K562 (cell line): ENCODE measurements at regions not wholly inside any gene's neighbourhood (a gene's known extent, or its start where the extent isn't known, plus 50 kb on each side); places are given as distances from the start of the nearest gene placed in this dataset.

Source experiments
- ATAC-seq: fragments of 200-7000 bp; cut with Tn5 transposase; 3 replicates; pipeline ENCODE4 v1.9.1; 2020; ENCODE audit warnings: moderate library complexity
- BruUV-seq: library from RNA; stranded (reverse); fragments of 400-500 nt; replicated peaks from 2 replicates; lab custom pipeline; 2021; lab: Mats Ljungman, UMichigan
- CTCF ChIA-PET: fragments of 300-600 bp; formaldehyde crosslinking; extraction: SDS; loops from one replicate; lab custom pipeline; 2021; ENCODE audit warnings: low intra/inter-chr PET ratio; lab: Yijun Ruan, JAX
- POLR2A ChIA-PET: fragments of 300-600, 350-650 bp; sonication (Branson Sonifier 250); formaldehyde crosslinking; extraction: SDS; loops from one replicate; lab custom pipeline; 2021; ENCODE audit warnings: antibody characterized with exemption, inconsistent platforms; lab: Yijun Ruan, JAX
- DNase-seq, 4 experiments: peaks; one replicate each; pipeline versions ENCODE4 v3.0.0 to v3.0.0-alpha.2; 2011 to 2018; ENCODE audit warnings: low spot score in 3 of 4, mixed read lengths in 3 of 4; ENCODE audit errors: extremely low read depth in 1 of 4
- FAIRE-seq: peaks from 2 replicates; lab custom pipeline; 2011; peaks lifted over from hg19 to GRCh38; lab: Jason Lieb, UNC
- H2AFZ ChIP-seq: 2 replicates; pipeline ENCODE4 v1.6.0; 2011; ENCODE audit warnings: low read depth, low read length, control low read depth, inconsistent platforms
- H3K27ac ChIP-seq: fragments of 200-600 bp; 3 replicates; pipeline ENCODE4 v1.8.0; 2011; ENCODE audit warnings: low read depth, mild to moderate bottlenecking, control low read depth, inconsistent platforms, low read length, moderate library complexity, mixed read lengths; ENCODE audit errors: extremely low read depth
- H3K27me3 ChIP-seq, 2 experiments: fragments of 300-600 bp in 1 of 2; 2 replicates in 1 of 2; 3 replicates in 1 of 2; pipeline versions ENCODE4 v1.6.0 to v1.8.0; 2011; ENCODE audit warnings: inconsistent platforms in 2 of 2, low read length in 2 of 2, mild to moderate bottlenecking in 1 of 2, mixed read lengths in 1 of 2, moderate library complexity in 1 of 2; ENCODE audit not compliant: control insufficient read depth in 2 of 2, insufficient read depth in 2 of 2
- H3K36me3 ChIP-seq: fragments of 300-600 bp; 3 replicates; pipeline ENCODE4 v1.8.0; 2011; ENCODE audit warnings: mild to moderate bottlenecking, low read length, inconsistent platforms; ENCODE audit not compliant: control insufficient read depth, insufficient read depth
- H3K4me1 ChIP-seq, 2 experiments: fragments of 200-600 bp in 1 of 2; replicated peaks in 1 of 2; 2 replicates in 1 of 2; 3 replicates in 1 of 2; pipeline versions ENCODE4 v1.5.1 to v1.8.0; 2011; ENCODE audit warnings: inconsistent platforms in 2 of 2, low read length in 2 of 2, mild to moderate bottlenecking in 1 of 2, mixed read lengths in 1 of 2, moderate library complexity in 1 of 2; ENCODE audit not compliant: control insufficient read depth in 2 of 2, insufficient read depth in 2 of 2
- H3K4me2 ChIP-seq: 2 replicates; pipeline ENCODE4 v1.6.1; 2011; ENCODE audit warnings: low read length, control low read depth, inconsistent platforms, mixed read lengths; ENCODE audit not compliant: insufficient read depth
- H3K4me3 ChIP-seq: fragments of 200-600 bp; sonication (generic), shearing (Covaris generic); 2 replicates; pipeline ENCODE4 v1.5.1; 2016; ENCODE audit warnings: control low read depth, inconsistent platforms
- H3K79me2 ChIP-seq: fragments of 200-600 bp; 3 replicates; pipeline ENCODE4 v1.8.0; 2011; ENCODE audit warnings: low read length, inconsistent platforms; ENCODE audit not compliant: control insufficient read depth, insufficient read depth
- H3K9ac ChIP-seq, 2 experiments: 2 replicates each; pipeline versions ENCODE4 v1.6.0 to v1.6.1; 2011; ENCODE audit warnings: low read depth in 2 of 2, low read length in 2 of 2, control low read depth in 1 of 2, inconsistent platforms in 1 of 2, mild to moderate bottlenecking in 1 of 2, mixed read lengths in 1 of 2; ENCODE audit not compliant: insufficient read depth in 1 of 2
- H3K9me1 ChIP-seq: one replicate; pipeline ENCODE4 v1.6.0; 2011; ENCODE audit warnings: inconsistent platforms, mild to moderate bottlenecking, low read length, moderate library complexity; ENCODE audit not compliant: control insufficient read depth, insufficient read depth
- H3K9me3 ChIP-seq: replicated peaks from 2 replicates; pipeline ENCODE4 v1.5.1; 2011; ENCODE audit warnings: low read depth, low read length, inconsistent platforms; ENCODE audit not compliant: control insufficient read depth, insufficient read depth
- H4K20me1 ChIP-seq: replicated peaks from 2 replicates; pipeline ENCODE4 v1.6.1; 2011; ENCODE audit warnings: low read length, inconsistent platforms, mixed read lengths; ENCODE audit not compliant: control insufficient read depth, insufficient read depth
- ADNP ChIP-seq: fragments of 200-800 bp; sonication (Bioruptor generic); IDR thresholded peaks from 2 replicates; pipeline ENCODE4 v1.6.1; 2016; ENCODE audit warnings: missing genetic modification characterization, missing compliant biosample characterization
- FOSL1 ChIP-seq: fragments of 200-800 bp; sonication (Bioruptor generic); conservative IDR thresholded peaks from 2 replicates; pipeline ENCODE4 v1.6.1; 2016; ENCODE audit warnings: missing genetic modification characterization, missing compliant biosample characterization
- SAP30 ChIP-seq: fragments of 200-600 bp; sonication (generic); IDR thresholded peaks from 2 replicates; pipeline ENCODE4 v1.6.1; 2012; ENCODE audit warnings: borderline replicate concordance, low read depth, mild to moderate bottlenecking, moderate library complexity, low read length, control low read depth, inconsistent platforms; ENCODE audit not compliant: insufficient read depth, poor library complexity, severe bottlenecking
- ZNF184 ChIP-seq: sonication (generic); formaldehyde crosslinking; IDR thresholded peaks from 2 replicates; pipeline ENCODE4 v1.5.0; 2020; ENCODE audit warnings: missing genetic modification reagents
- ZNF408 ChIP-seq: fragments of 250-450 bp; sonication (Bioruptor Pico); IDR thresholded peaks from 2 replicates; pipeline ENCODE4 v1.4.0; 2020; ENCODE audit warnings: low read depth, mild to moderate bottlenecking, moderate library complexity
- WGBS: fragments of 100-300 bp; shearing (Covaris generic); methylation state at CpG from one replicate; pipeline ENCODE4 v1.1.6; 2016; ENCODE audit warnings: low coverage, mixed read lengths; ENCODE audit not compliant: insufficient coverage; ENCODE audit errors: missing lambda C conversion rate; 5-methylcytosine and 5-hydroxymethylcytosine counted together
- in situ Hi-C: fragments of 300-500 bp; cut with MboI; formaldehyde crosslinking; loops from 4 replicates; pipeline ENCODE4 v1.15.0; 2018; ENCODE audit warnings: inconsistent platforms, mixed read lengths
- intact Hi-C: fragments of 100-400 bp; cut with micrococcal nuclease; formaldehyde crosslinking; loops from 2 replicates; pipeline ENCODE4 v1.14.2; 2022
- TF ChIP-seq, protein P1 (sequence below): fragments of 450-650 bp; formaldehyde crosslinking; IDR thresholded peaks from 2 replicates; pipeline ENCODE4 v1.4.0; 2020; ENCODE audit warnings: mild to moderate bottlenecking, moderate library complexity

DNA sequence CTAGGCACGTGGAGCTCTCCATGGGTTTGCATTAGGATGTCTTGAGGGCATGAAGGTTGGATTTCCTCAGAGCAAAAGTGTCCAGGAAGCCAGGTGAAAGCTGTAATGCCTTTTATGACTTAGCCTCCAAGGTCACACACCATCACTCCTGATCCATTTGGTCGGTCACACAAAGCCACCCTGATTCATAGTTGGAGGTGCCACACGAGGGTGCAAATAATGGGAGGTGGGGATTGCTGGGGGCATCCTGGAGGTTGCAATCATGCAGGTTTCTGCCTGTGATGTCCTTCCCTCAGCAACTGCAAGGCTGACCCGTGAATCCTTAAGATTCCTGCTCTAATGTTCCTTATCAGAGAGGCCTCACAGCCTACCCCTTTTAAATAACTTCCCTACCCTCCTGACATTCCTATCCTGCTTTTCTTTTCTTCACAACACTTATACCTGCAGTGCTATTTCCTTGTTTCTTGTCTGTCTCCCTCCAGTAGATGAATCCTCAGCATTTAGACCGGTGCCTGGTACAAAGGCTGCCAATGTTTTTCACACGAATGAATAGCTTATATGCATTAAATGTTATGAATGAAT is 97.1 kb downstream of the LIPG start (continued):
- no peak for TF ChIP-seq ZNF184

GRCh38 chr18:49656073-49656692 is 94.3 kb downstream of the LIPG start:
- Histone ChIP-seq H3K79me2 (no peaks in the 10 kb centered on the region), H3K9me1 (no peaks in the 10 kb centered on the region), H3K27me3 (peaks cover 0 to 26% of the 10 kb centered on the region in 2 experiments; a peak in 2 of 5 replicates), H2AFZ (no peak overlapping the region), H4K20me1 (no peaks in the 10 kb centered on the region), H3K4me1 (no peaks in the 10 kb centered on the region), H3K9ac (no peak overlapping the region), H3K36me3 (no peaks in the 10 kb centered on the region), H3K4me2 (no peak overlapping the region), H3K9me3 (no peaks in the 10 kb centered on the region), H3K27ac (no peak overlapping the region), H3K4me3 (no peak overlapping the region)
- WGBS: 0% methylated on average over 10 of the region's 10 CpGs
- BruUV-seq: no TSS peak
- POLR2A ChIA-PET: interaction anchor here (0.7 to 1.5 kb wide), 2 partner anchors 15 to 17 kb away, joined by 3 read pairs; no protein-coding TSS in a partner anchor
- in situ Hi-C loops: no loop called here
- CTCF ChIA-PET: no interaction called here
- ATAC-seq (no peak), DNase-seq (no peak), FAIRE-seq (no peak)
- TF ChIP-seq FOSL1 (tag) (peak; percentile 49), SAP30 (no peak), ZNF408 (CRISPR knock-in tag) (no peak), ADNP (no peak)
- TF ChIP-seq, protein P1, sequence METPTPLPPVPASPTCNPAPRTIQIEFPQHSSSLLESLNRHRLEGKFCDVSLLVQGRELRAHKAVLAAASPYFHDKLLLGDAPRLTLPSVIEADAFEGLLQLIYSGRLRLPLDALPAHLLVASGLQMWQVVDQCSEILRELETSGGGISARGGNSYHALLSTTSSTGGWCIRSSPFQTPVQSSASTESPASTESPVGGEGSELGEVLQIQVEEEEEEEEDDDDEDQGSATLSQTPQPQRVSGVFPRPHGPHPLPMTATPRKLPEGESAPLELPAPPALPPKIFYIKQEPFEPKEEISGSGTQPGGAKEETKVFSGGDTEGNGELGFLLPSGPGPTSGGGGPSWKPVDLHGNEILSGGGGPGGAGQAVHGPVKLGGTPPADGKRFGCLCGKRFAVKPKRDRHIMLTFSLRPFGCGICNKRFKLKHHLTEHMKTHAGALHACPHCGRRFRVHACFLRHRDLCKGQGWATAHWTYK (CRISPR knock-in tag): 0 out of 2 replicates have a peak, but pooled peaks have one; percentile 31
- intact Hi-C loops: no loop called here
